Osteoblast (primary cell): ENCODE measurements at regions not wholly inside any gene's neighbourhood (a gene's known extent, or its start where the extent isn't known, plus 50 kb on each side); places are given as distances from the start of the nearest gene placed in this dataset.

Experiments
- DNase-seq: peaks from one replicate; pipeline ENCODE4 v3.0.0; 2011; ENCODE audit warnings: low spot score, mixed read lengths; ENCODE audit not compliant: insufficient read length; ENCODE audit errors: missing footprints
- H2AFZ ChIP-seq: 2 replicates; pipeline ENCODE4 v1.6.0; 2011; ENCODE audit warnings: mild to moderate bottlenecking, low read length
- H3K27ac ChIP-seq: 2 replicates; pipeline ENCODE4 v1.5.1; 2011; ENCODE audit warnings: mild to moderate bottlenecking, low read depth, low read length, moderate library complexity
- H3K27me3 ChIP-seq: 2 replicates; pipeline ENCODE4 v1.6.0; 2012; ENCODE audit warnings: mild to moderate bottlenecking, control low read depth, inconsistent platforms, low read length, moderate library complexity; ENCODE audit not compliant: insufficient read depth
- H3K36me3 ChIP-seq: 2 replicates; pipeline ENCODE4 v1.5.1; 2011; ENCODE audit warnings: mild to moderate bottlenecking, low read length, control low read depth, moderate library complexity; ENCODE audit not compliant: insufficient read depth
- H3K4me1 ChIP-seq: 2 replicates; pipeline ENCODE4 v1.5.1; 2011; ENCODE audit warnings: mild to moderate bottlenecking, low read length, control low read depth, moderate library complexity; ENCODE audit not compliant: insufficient read depth
- H3K4me2 ChIP-seq: 2 replicates; pipeline ENCODE4 v1.6.0; 2011; ENCODE audit warnings: mild to moderate bottlenecking, low read length; ENCODE audit not compliant: insufficient read depth
- H3K4me3 ChIP-seq: fragments of 200-600 bp; sonication (generic); 3 replicates; pipeline ENCODE4 v1.5.1; 2012; ENCODE audit warnings: mild to moderate bottlenecking, low read length, inconsistent platforms; ENCODE audit not compliant: insufficient read depth
- H3K79me2 ChIP-seq: 2 replicates; pipeline ENCODE4 v1.6.0; 2012; ENCODE audit warnings: mild to moderate bottlenecking, low read length, control low read depth, inconsistent platforms; ENCODE audit not compliant: insufficient read depth
- H3K9me3 ChIP-seq: 2 replicates; pipeline ENCODE4 v1.5.1; 2011; ENCODE audit warnings: low read depth, low read length, control low read depth
- H4K20me1 ChIP-seq: 2 replicates; pipeline ENCODE4 v1.6.0; 2012; ENCODE audit warnings: mild to moderate bottlenecking, low read length, control low read depth; ENCODE audit not compliant: insufficient read depth
- CTCF ChIP-seq: IDR thresholded peaks from 2 replicates; pipeline ENCODE4 v1.5.1; 2011; ENCODE audit warnings: mild to moderate bottlenecking, low read depth, low read length, moderate library complexity; ENCODE audit errors: extremely low read depth

- no peak for TF ChIP-seq CTCF
- Histone ChIP-seq H2AFZ (no peak overlapping the region), H4K20me1 (no peaks in the 10 kb centered on the region), H3K36me3 (no peaks in the 10 kb centered on the region), H3K4me3 (no peak overlapping the region), H3K4me2 (no peak overlapping the region), H3K4me1 (no peaks in the 10 kb centered on the region), H3K27me3 (no peaks in the 10 kb centered on the region), H3K79me2 (no peaks in the 10 kb centered on the region), H3K27ac (no peak overlapping the region), H3K9me3 (no peaks in the 10 kb centered on the region)
- DNase-seq, result no peak
These were observed 92.0 kb upstream of the GDF10 start for GRCh38 chr10:47207894-47208469.

GRCh38 chr10:47209466-47209865, 90.5 kb upstream of the GDF10 start:
- TF ChIP-seq CTCF, result no peak

GRCh38 chr10:47214520-47214919, 85.5 kb upstream of the GDF10 start:
- no peak overlapping the region for H3K4me3 ChIP-seq
- no peak for TF ChIP-seq CTCF
- H3K4me1 ChIP-seq, result no peaks in the 10 kb centered on the region
- H3K27ac ChIP-seq, result no peak overlapping the region
- H3K4me2 ChIP-seq, result no peak overlapping the region
- DNase-seq, result no peak
- H3K79me2 ChIP-seq, result no peaks in the 10 kb centered on the region
- H3K9me3 ChIP-seq, result no peaks in the 10 kb centered on the region
- no peaks in the 10 kb centered on the region for H3K36me3 ChIP-seq
- no peaks in the 10 kb centered on the region for H3K27me3 ChIP-seq
- H4K20me1 ChIP-seq, result no peaks in the 10 kb centered on the region
- H2AFZ ChIP-seq, result no peak overlapping the region

More at GRCh38 chr10:47209466-47209865, 90.5 kb upstream of the GDF10 start:
- H3K4me3 ChIP-seq, result no peak overlapping the region
- H3K27ac ChIP-seq, result no peak overlapping the region
- H3K4me1 ChIP-seq, result no peaks in the 10 kb centered on the region
- H3K36me3 ChIP-seq, result no peaks in the 10 kb centered on the region
- no peaks in the 10 kb centered on the region for H3K27me3 ChIP-seq
- H3K4me2 ChIP-seq, result no peak overlapping the region
- no peaks in the 10 kb centered on the region for H3K79me2 ChIP-seq
- H3K9me3 ChIP-seq, result no peaks in the 10 kb centered on the region
- no peak for DNase-seq
- H2AFZ ChIP-seq, result no peak overlapping the region
- no peaks in the 10 kb centered on the region for H4K20me1 ChIP-seq

GRCh38 chr10:47217113-47217512, 82.9 kb upstream of the GDF10 start:
- Histone ChIP-seq H3K36me3 (no peaks in the 10 kb centered on the region), H3K4me3 (no peak overlapping the region), H2AFZ (no peak overlapping the region), H3K27ac (no peak overlapping the region), H3K9me3 (no peaks in the 10 kb centered on the region), H3K4me1 (no peaks in the 10 kb centered on the region), H3K27me3 (peaks cover 3% of the 10 kb centered on the region), H3K79me2 (no peaks in the 10 kb centered on the region), H4K20me1 (no peaks in the 10 kb centered on the region), H3K4me2 (no peak overlapping the region)
- no peak for TF ChIP-seq CTCF
- no peak for DNase-seq
